22Rv1 (cell line): ENCODE measurements at regions not wholly inside any gene's neighbourhood (a gene's known extent, or its start where the extent isn't known, plus 50 kb on each side); places are given as distances from the start of the nearest gene placed in this dataset.

Experiments used
- CTCF ChIP-seq: fragments of 450-650 bp; IDR thresholded peaks from 2 replicates; pipeline ENCODE4 v1.5.1; 2017; ENCODE audit warnings: mild to moderate bottlenecking
- ZFX ChIP-seq: fragments of 450-650 bp; IDR thresholded peaks from 2 replicates; pipeline ENCODE4 v1.6.1; 2017; ENCODE audit warnings: antibody characterized with exemption, borderline replicate concordance

- TF ChIP-seq CTCF (no peak), ZFX (no peak)
Measured at GRCh38 chr5:88113429-88113828, 155.2 kb downstream of the TMEM161B start.
